Epithelial cell of esophagus (primary cell): ENCODE measurements at regions not wholly inside any gene's neighbourhood (a gene's known extent, or its start where the extent isn't known, plus 50 kb on each side); places are given as distances from the start of the nearest gene placed in this dataset.
A peak's percentile ranks its signal among the peaks of the same experiment; 100 is the strongest.
"Not testable (repeated sequence)": the region's sequence is repeated elsewhere in the genome, so short reads cannot be mapped to it uniquely, and the experiment has no call there.

Experiments
- DNase-seq: peaks from one replicate; pipeline ENCODE4 v3.0.0; 2010; ENCODE audit warnings: low read depth
- H3K4me3 ChIP-seq: 2 replicates; pipeline ENCODE4 v1.5.1; 2011; ENCODE audit warnings: mild to moderate bottlenecking, low read length, control low read depth
- TF ChIP-seq, protein P1 (sequence below): IDR thresholded peaks from 2 replicates; pipeline ENCODE4 v1.5.1; 2011; ENCODE audit warnings: low read depth, mild to moderate bottlenecking, low read length, control low read depth, inconsistent platforms; ENCODE audit not compliant: insufficient read depth; ENCODE audit errors: missing control alignments

DNA sequence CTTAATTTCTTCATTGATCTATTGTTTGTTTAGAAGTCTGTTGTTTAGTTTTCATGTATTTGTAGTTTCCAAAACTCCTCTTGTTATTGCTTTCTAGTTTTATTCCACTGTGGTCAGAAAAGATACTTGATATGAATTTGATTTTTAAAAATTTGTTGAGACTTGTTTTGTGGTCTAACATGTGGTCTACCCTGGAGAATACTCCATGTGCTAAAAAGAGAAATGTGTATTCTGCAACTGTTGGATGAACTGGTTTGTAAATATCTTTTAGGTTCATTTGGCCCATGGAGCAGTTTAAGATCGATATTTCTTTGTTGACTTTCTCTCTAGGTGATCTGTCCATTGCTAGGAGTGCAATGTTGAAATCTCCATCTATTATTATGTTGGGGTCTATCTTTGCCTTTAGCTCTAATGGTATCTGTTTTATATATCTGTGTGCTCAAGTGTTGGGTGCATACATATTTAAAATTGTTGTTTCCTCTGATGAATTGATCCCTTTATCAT lies 150.6 kb upstream of the ATP10B start:
- DNase-seq = no peak
- TF ChIP-seq, protein P1, sequence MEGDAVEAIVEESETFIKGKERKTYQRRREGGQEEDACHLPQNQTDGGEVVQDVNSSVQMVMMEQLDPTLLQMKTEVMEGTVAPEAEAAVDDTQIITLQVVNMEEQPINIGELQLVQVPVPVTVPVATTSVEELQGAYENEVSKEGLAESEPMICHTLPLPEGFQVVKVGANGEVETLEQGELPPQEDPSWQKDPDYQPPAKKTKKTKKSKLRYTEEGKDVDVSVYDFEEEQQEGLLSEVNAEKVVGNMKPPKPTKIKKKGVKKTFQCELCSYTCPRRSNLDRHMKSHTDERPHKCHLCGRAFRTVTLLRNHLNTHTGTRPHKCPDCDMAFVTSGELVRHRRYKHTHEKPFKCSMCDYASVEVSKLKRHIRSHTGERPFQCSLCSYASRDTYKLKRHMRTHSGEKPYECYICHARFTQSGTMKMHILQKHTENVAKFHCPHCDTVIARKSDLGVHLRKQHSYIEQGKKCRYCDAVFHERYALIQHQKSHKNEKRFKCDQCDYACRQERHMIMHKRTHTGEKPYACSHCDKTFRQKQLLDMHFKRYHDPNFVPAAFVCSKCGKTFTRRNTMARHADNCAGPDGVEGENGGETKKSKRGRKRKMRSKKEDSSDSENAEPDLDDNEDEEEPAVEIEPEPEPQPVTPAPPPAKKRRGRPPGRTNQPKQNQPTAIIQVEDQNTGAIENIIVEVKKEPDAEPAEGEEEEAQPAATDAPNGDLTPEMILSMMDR = no peak
- no peak overlapping the region for H3K4me3 ChIP-seq

DNA sequence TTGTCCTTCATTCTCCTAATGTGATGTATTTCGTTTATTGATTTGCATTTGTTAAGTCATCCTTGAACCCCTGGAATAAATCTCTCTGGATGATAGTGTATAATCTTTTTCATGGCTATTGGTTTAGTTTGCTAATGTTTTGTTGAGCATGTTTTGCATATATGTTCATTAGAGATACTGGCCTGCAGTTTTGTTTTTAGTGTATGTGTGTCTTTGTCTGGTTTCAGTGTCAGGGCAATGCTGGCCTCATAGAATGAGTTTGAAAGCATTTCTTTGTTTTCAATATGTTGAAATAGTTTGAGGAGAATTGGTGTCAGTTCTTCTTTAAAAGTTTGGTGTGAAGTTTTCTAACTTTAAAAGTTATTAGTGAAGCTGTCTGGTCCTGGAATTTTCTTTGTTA lies 149.6 kb upstream of the ATP10B start:
- DNase-seq = no peak
- TF ChIP-seq, protein P1 = no peak
- no peak overlapping the region for H3K4me3 ChIP-seq

DNA sequence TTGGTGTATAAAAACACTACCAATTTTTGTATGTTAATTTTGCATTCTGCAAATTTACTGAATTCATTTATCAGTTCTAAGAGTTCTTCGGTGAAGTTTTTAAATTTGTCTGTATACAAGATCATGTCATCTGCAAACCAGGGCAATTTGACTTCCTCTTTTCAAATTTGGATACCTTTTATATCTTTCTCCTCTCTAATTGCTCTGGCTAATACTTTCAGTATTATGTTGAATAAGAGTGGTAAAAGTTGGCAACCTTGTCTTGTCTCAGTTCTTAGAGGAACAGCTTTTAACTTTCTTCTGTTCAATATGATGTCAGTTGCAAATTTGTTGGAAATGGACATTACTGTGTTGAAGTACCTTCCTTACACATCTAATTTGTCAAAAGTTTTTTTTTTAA lies 149.1 kb upstream of the ATP10B start:
- not testable (repeated sequence) for DNase-seq, H3K4me3 ChIP-seq

DNA sequence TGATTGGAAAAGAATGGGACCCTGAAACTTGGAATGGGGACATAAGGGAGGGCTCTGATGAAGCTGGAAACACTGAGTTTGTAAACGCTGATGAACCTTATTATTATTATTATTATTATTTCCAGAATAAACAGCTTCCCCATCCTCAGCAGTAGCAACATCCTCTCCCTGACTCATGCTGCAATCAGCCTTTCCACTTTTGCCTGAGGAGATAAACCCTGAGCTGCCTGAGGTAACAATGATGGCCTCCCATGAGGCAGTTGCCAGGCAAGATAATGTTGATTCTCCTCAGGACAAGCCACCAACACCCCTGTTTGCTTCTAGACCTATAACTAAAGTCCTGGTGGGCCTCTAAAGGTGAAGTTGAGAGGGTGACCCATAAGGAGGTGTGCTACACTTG lies 139.2 kb upstream of the ATP10B start:
- TF ChIP-seq, protein P1 = no peak
- peak; percentile 64 for DNase-seq
- H3K4me3 ChIP-seq = no peak overlapping the region

DNA sequence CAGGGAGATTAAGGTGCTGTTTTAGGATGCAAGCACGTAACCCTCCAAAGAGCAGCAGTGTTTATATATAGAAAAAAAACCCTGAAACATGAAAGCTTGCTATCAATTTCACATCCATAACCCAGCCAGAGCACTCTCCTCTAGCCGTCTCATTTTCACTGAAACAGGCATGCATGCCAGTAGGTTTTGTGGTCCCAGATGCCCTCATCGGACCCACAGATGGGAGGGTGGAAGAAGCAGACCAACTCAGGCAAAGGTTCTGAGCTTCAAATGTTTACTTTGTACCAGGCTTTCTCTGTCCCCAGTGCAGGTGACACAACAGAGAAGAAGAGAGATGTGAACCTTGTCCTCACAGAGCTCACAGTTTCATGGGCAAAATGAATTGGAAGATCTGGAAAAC lies 127.4 kb upstream of the ATP10B start:
- no peak overlapping the region for H3K4me3 ChIP-seq
- DNase-seq = no peak

DNA sequence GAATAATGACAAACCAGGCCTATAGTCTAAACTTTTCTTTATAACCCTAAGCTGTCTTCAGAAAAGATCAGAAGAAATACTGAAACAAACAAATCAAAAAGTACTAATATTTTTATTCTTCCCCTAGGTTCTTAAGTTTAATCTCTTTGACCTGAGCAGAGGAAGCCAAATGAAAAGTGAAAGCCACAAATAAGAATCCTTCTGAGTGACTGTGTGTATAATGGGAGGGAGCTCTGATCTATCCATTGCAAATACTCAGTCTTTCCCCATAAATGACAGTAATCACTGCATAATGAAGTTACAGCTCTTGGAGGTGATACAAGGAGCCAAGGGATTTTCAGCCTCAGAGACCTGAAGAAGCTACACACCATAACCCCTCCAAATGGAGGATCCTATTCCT lies 126.9 kb upstream of the ATP10B start:
- DNase-seq = no peak
- no peak overlapping the region for H3K4me3 ChIP-seq
- TF ChIP-seq, protein P1 = no peak

More for the DNA sequence above, 127.4 kb upstream of the ATP10B start:
- TF ChIP-seq, protein P1 = no peak

DNA sequence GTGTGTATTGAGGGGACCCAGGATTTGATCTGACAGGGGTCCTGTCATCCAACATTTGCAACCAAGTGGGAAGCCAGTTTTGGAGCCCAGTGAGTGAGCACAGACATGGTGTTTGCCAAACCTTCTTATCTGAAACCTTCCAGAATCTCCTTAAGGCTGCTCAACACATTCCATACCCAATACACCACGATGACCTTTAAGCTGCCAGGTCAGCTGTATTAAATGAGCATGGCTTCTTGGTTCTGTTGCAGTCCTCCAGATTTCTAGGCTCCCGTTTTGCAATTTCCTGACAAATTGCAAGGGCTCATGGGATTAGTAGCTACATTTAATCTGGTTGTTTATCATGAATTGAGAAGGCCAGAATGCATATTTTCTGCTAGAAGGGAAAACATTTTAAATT lies 124.2 kb upstream of the ATP10B start:
- H3K4me3 ChIP-seq = no peak overlapping the region
- TF ChIP-seq, protein P1 = no peak
- no peak for DNase-seq
